HepG2 (cell line): ENCODE measurements at regions not wholly inside any gene's neighbourhood (a gene's known extent, or its start where the extent isn't known, plus 50 kb on each side); places are given as distances from the start of the nearest gene placed in this dataset.
"Not testable (repeated sequence)": the region's sequence is repeated elsewhere in the genome, so short reads cannot be mapped to it uniquely, and the experiment has no call there.

Experiments used
- CREM ChIP-seq, 2 experiments: sonication (generic) in 1 of 2; formaldehyde crosslinking in 1 of 2; IDR thresholded peaks; 2 replicates each; pipeline versions ENCODE4 v1.4.0 to v1.6.1; 2016 to 2020; ENCODE audit warnings: antibody characterized with exemption in 1 of 2, mild to moderate bottlenecking in 1 of 2, missing genetic modification reagents in 1 of 2
- KAT7 ChIP-seq: IDR thresholded peaks from 2 replicates; pipeline ENCODE4 v1.6.1; 2018; ENCODE audit warnings: borderline replicate concordance, missing compliant biosample characterization
- MTF1 ChIP-seq: sonication (generic); formaldehyde crosslinking; IDR thresholded peaks from 2 replicates; pipeline ENCODE4 v1.5.0; 2020; ENCODE audit warnings: missing genetic modification reagents
- NFYB ChIP-seq: sonication (generic); formaldehyde crosslinking; IDR thresholded peaks from 2 replicates; pipeline ENCODE4 v1.4.0; 2020; ENCODE audit warnings: missing genetic modification reagents
- RFX5 ChIP-seq: IDR thresholded peaks from 2 replicates; pipeline ENCODE4 v1.6.1; 2011; ENCODE audit warnings: low read depth, low read length, improper control_type of control experiment
- TARDBP ChIP-seq: sonication (generic); formaldehyde crosslinking; IDR thresholded peaks from 2 replicates; pipeline ENCODE4 v1.8.0; 2022; ENCODE audit warnings: mild to moderate bottlenecking, missing genetic modification reagents
- YY1 ChIP-seq: IDR thresholded peaks from 2 replicates; pipeline ENCODE4 v1.6.1; 2011; ENCODE audit warnings: low read length, low read depth, moderate library complexity, mild to moderate bottlenecking; ENCODE audit not compliant: insufficient read depth, insufficient replicate concordance
- TF ChIP-seq, protein P1 (sequence below): sonication (generic); formaldehyde crosslinking; IDR thresholded peaks from 2 replicates; pipeline ENCODE4 v1.4.0; 2020; ENCODE audit warnings: missing genetic modification reagents
- TF ChIP-seq, protein P2 (sequence below), 2 experiments: sonication (generic) in 1 of 2; formaldehyde crosslinking in 1 of 2; IDR thresholded peaks; 2 replicates each; pipeline versions ENCODE4 v1.5.1 to v1.6.1; 2011 to 2020; ENCODE audit warnings: borderline replicate concordance in 1 of 2, low read depth in 1 of 2, low read length in 1 of 2, mild to moderate bottlenecking in 1 of 2, missing genetic modification reagents in 1 of 2, moderate library complexity in 1 of 2
- TF ChIP-seq, protein P3 (sequence below): sonication (generic); formaldehyde crosslinking; IDR thresholded peaks from 2 replicates; pipeline ENCODE4 v1.5.0; 2020; ENCODE audit warnings: mild to moderate bottlenecking, missing genetic modification reagents, moderate library complexity

DNA sequence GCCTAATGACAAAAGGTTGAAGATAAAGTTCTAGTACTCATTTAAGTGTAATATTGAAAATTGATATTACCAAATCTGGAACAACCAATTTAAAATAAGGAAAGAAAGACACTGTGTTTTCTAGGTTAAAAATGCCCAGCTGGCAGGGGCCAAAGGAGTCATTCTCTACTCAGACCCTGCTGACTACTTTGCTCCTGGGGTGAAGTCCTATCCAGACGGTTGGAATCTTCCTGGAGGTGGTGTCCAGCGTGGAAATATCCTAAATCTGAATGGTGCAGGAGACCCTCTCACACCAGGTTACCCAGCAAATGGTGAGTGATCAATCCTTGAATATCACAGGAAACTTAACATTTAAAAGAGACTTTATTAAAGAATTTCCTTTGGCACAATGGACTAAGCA, 50.7 kb upstream of the TRIM77 start:
- not testable (repeated sequence) for TF ChIP-seq TARDBP (CRISPR knock-in tag); NFYB; KAT7 (CRISPR knock-in tag); MTF1 (CRISPR knock-in tag); CREM (IDR thresholded peaks at IDR 0.05); CREM (CRISPR knock-in tag; IDR thresholded peaks at IDR 0.05); RFX5; YY1
- TF ChIP-seq, protein P1, sequence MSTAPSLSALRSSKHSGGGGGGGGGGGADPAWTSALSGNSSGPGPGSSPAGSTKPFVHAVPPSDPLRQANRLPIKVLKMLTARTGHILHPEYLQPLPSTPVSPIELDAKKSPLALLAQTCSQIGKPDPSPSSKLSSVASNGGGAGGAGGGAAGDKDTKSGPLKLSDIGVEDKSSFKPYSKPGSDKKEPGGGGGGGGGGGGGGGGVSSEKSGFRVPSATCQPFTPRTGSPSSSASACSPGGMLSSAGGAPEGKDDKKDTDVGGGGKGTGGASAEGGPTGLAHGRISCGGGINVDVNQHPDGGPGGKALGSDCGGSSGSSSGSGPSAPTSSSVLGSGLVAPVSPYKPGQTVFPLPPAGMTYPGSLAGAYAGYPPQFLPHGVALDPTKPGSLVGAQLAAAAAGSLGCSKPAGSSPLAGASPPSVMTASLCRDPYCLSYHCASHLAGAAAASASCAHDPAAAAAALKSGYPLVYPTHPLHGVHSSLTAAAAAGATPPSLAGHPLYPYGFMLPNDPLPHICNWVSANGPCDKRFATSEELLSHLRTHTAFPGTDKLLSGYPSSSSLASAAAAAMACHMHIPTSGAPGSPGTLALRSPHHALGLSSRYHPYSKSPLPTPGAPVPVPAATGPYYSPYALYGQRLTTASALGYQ (CRISPR knock-in tag) = not testable (repeated sequence)
- TF ChIP-seq, protein P2, sequence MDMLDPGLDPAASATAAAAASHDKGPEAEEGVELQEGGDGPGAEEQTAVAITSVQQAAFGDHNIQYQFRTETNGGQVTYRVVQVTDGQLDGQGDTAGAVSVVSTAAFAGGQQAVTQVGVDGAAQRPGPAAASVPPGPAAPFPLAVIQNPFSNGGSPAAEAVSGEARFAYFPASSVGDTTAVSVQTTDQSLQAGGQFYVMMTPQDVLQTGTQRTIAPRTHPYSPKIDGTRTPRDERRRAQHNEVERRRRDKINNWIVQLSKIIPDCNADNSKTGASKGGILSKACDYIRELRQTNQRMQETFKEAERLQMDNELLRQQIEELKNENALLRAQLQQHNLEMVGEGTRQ (IDR thresholded peaks at IDR 0.05; ENCODE audit: low read depth, low read length) = not testable (repeated sequence)
- TF ChIP-seq, protein P2 (CRISPR knock-in tag; IDR thresholded peaks at IDR 0.05; ENCODE audit: borderline replicate concordance) = not testable (repeated sequence)
- TF ChIP-seq, protein P3, sequence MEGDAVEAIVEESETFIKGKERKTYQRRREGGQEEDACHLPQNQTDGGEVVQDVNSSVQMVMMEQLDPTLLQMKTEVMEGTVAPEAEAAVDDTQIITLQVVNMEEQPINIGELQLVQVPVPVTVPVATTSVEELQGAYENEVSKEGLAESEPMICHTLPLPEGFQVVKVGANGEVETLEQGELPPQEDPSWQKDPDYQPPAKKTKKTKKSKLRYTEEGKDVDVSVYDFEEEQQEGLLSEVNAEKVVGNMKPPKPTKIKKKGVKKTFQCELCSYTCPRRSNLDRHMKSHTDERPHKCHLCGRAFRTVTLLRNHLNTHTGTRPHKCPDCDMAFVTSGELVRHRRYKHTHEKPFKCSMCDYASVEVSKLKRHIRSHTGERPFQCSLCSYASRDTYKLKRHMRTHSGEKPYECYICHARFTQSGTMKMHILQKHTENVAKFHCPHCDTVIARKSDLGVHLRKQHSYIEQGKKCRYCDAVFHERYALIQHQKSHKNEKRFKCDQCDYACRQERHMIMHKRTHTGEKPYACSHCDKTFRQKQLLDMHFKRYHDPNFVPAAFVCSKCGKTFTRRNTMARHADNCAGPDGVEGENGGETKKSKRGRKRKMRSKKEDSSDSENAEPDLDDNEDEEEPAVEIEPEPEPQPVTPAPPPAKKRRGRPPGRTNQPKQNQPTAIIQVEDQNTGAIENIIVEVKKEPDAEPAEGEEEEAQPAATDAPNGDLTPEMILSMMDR (CRISPR knock-in tag) = not testable (repeated sequence)
